Smooth muscle cell (in vitro differentiated cells): ENCODE measurements at regions not wholly inside any gene's neighbourhood (a gene's known extent, or its start where the extent isn't known, plus 50 kb on each side); places are given as distances from the start of the nearest gene placed in this dataset.
A peak's percentile ranks its signal among the peaks of the same experiment; 100 is the strongest.

Source experiments
- DNase-seq: peaks from one replicate; lab custom pipeline; 2025; ENCODE audit not compliant: unreplicated experiment; lab: John Stamatoyannopoulos, UW
- H2AFZ ChIP-seq: fragments of 200-600 bp; sonication (generic); 2 replicates; pipeline ENCODE4 v1.6.0; 2016; ENCODE audit warnings: antibody characterized with exemption, low read depth, mild to moderate bottlenecking
- H3F3A ChIP-seq: fragments of 200-600 bp; sonication (generic); 2 replicates; pipeline ENCODE4 v1.6.0; 2017; ENCODE audit warnings: antibody characterized with exemption, low read depth
- H3K27ac ChIP-seq: fragments of 200-600 bp; sonication (generic); 2 replicates; pipeline ENCODE4 v1.5.1; 2016; ENCODE audit warnings: low read depth, mild to moderate bottlenecking
- H3K27me3 ChIP-seq: fragments of 200-600 bp; sonication (generic); 2 replicates; pipeline ENCODE4 v1.6.1; 2016; ENCODE audit warnings: low read depth, mild to moderate bottlenecking
- H3K36me3 ChIP-seq: fragments of 200-600 bp; sonication (generic); 2 replicates; pipeline ENCODE4 v1.5.1; 2016; ENCODE audit warnings: low read depth
- H3K4me1 ChIP-seq: fragments of 200-600 bp; sonication (generic); 2 replicates; pipeline ENCODE4 v1.5.1; 2016; ENCODE audit warnings: low read depth
- H3K4me2 ChIP-seq: fragments of 200-600 bp; sonication (generic); 2 replicates; pipeline ENCODE4 v1.6.0; 2016; ENCODE audit warnings: mild to moderate bottlenecking
- H3K4me3 ChIP-seq: fragments of 200-600 bp; sonication (generic); 2 replicates; pipeline ENCODE4 v1.5.1; 2016; ENCODE audit warnings: mild to moderate bottlenecking
- H3K79me2 ChIP-seq: fragments of 200-600 bp; sonication (generic); 2 replicates; pipeline ENCODE4 v1.6.0; 2016; ENCODE audit warnings: low read depth, mild to moderate bottlenecking
- H3K9ac ChIP-seq: fragments of 200-600 bp; sonication (generic); 2 replicates; pipeline ENCODE4 v1.6.0; 2016; ENCODE audit warnings: low read depth
- H3K9me3 ChIP-seq: fragments of 200-600 bp; sonication (generic); replicated peaks from 2 replicates; pipeline ENCODE4 v1.5.1; 2016; ENCODE audit warnings: low read depth
- H4K20me1 ChIP-seq: fragments of 200-600 bp; sonication (generic); 2 replicates; pipeline ENCODE4 v1.6.0; 2016; ENCODE audit warnings: low read depth
- WGBS: methylation state at CpG from one replicate; pipeline ENCODE4 v1.1.7; 2016; ENCODE audit warnings: low lambda C conversion rate; 5-methylcytosine and 5-hydroxymethylcytosine counted together
- TF ChIP-seq, protein P1 (sequence below): fragments of 200-600 bp; sonication (generic); IDR thresholded peaks from 2 replicates; pipeline ENCODE4 v1.5.1; 2017; ENCODE audit warnings: borderline replicate concordance, mild to moderate bottlenecking, antibody characterized with exemption; ENCODE audit not compliant: insufficient read depth, poor library complexity, severe bottlenecking

DNA sequence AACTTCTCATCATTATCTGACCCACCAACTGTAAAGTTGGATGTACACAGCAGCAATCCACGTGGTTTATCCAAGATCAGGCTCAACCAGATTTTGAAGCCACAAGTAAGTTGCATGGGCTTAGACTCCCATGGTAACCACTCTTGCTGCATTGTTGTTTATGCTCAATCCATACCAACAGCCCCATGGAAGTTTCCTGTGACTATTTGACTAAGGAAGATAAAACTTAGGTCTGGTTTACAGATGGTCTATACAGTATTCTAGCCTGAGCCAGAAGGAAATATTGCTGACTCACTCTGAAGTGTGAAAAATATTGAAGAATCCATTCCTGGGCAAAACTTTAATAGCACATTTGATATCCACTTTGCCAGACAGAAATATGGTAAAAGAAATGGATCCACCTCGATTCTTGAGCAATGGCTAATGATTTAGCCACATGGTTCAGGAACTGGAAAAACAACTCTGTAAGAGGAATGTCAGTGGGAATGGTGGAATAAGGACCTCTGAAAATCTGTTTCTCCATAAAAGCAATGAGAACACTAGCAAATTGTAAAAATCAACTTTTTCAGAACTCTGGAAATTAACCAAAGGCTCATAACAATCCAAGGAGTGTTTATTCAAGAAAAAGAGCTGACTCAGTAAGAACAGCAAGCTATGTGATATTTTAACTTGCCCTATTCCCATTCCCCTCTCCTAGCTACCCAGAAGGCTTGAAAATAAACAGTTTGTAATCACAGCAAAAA, 162.9 kb upstream of the STT3B start:
- TF ChIP-seq, protein P1, sequence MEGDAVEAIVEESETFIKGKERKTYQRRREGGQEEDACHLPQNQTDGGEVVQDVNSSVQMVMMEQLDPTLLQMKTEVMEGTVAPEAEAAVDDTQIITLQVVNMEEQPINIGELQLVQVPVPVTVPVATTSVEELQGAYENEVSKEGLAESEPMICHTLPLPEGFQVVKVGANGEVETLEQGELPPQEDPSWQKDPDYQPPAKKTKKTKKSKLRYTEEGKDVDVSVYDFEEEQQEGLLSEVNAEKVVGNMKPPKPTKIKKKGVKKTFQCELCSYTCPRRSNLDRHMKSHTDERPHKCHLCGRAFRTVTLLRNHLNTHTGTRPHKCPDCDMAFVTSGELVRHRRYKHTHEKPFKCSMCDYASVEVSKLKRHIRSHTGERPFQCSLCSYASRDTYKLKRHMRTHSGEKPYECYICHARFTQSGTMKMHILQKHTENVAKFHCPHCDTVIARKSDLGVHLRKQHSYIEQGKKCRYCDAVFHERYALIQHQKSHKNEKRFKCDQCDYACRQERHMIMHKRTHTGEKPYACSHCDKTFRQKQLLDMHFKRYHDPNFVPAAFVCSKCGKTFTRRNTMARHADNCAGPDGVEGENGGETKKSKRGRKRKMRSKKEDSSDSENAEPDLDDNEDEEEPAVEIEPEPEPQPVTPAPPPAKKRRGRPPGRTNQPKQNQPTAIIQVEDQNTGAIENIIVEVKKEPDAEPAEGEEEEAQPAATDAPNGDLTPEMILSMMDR: no peak
- Histone ChIP-seq H3K27ac (peak overlapping the region; percentile 80), H3K9ac (peak overlapping the region; percentile 36), H3K79me2 (no peaks in the 10 kb centered on the region), H3K9me3 (no peaks in the 10 kb centered on the region), H3K27me3 (no peaks in the 10 kb centered on the region), H3F3A (peaks cover 6% of the 10 kb centered on the region), H3K4me3 (no peak overlapping the region), H3K4me2 (peak overlapping the region; percentile 51), H4K20me1 (no peaks in the 10 kb centered on the region), H3K36me3 (no peaks in the 10 kb centered on the region), H3K4me1 (peaks cover 16% of the 10 kb centered on the region), H2AFZ (no peak overlapping the region)
- WGBS: 51% methylated on average over 2 of the region's 2 CpGs
- DNase-seq: no peak

DNA sequence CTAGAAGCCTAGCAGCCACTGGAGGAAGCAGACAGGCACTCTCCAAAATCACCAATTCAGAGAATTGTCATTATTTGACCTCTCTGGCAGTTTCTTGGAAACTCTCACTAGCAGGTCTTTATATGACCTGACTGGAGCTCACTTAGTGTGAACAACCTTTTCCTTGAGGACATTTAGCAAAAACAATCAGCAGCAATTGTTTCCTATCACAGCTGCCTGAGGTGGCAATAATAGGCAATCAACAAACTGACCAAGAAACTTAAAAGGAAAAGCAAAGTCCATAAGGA, 162.4 kb upstream of the STT3B start:
- H3K4me1 ChIP-seq: peaks cover 16% of the 10 kb centered on the region
- H3K36me3 ChIP-seq: no peaks in the 10 kb centered on the region
- H3F3A ChIP-seq: peaks cover 6% of the 10 kb centered on the region
- H3K4me3 ChIP-seq: no peak overlapping the region
- no peaks in the 10 kb centered on the region for H4K20me1 ChIP-seq
- no peaks in the 10 kb centered on the region for H3K9me3 ChIP-seq
- H2AFZ ChIP-seq: peak overlapping the region; percentile 46
- H3K27ac ChIP-seq: peak overlapping the region; percentile 80
- no peaks in the 10 kb centered on the region for H3K27me3 ChIP-seq
- TF ChIP-seq, protein P1: no peak
- peak overlapping the region; percentile 51 for H3K4me2 ChIP-seq
- no peaks in the 10 kb centered on the region for H3K79me2 ChIP-seq
- no peak for DNase-seq
- peak overlapping the region; percentile 36 for H3K9ac ChIP-seq

DNA sequence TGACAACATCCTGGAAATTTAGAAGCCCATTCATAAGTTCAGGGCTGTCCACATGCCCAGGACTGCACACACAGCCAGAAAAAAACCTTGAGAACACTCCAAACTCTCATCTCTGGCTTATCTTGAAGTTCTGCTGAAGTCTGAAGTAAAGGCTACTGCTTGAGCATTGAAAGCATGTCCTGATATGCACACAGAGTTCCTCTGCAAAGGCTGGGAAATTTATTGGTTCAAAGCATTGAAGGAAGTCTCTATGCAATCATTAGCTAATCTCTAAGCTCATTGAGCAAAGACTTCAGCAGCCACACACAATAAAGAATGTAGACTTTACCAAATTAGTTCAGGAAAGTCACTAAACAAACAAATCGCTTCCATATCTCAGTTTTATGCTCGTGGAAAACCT, 162.0 kb upstream of the STT3B start:
- H3K36me3 ChIP-seq: no peaks in the 10 kb centered on the region
- peak overlapping the region; percentile 80 for H3K27ac ChIP-seq
- peaks cover 6% of the 10 kb centered on the region for H3F3A ChIP-seq
- H3K4me1 ChIP-seq: peaks cover 16% of the 10 kb centered on the region
- no peak for DNase-seq
- peak overlapping the region; percentile 46 for H2AFZ ChIP-seq
- TF ChIP-seq, protein P1: no peak
- no peaks in the 10 kb centered on the region for H4K20me1 ChIP-seq
- no peaks in the 10 kb centered on the region for H3K79me2 ChIP-seq
- no peak overlapping the region for H3K9ac ChIP-seq
- no peaks in the 10 kb centered on the region for H3K9me3 ChIP-seq
- WGBS: 2% methylated on average over 2 of the region's 2 CpGs
- H3K4me3 ChIP-seq: no peak overlapping the region
- peak overlapping the region; percentile 51 for H3K4me2 ChIP-seq
- no peaks in the 10 kb centered on the region for H3K27me3 ChIP-seq
